SU-DHL-6 (cell line): ENCODE measurements at regions not wholly inside any gene's neighbourhood (a gene's known extent, or its start where the extent isn't known, plus 50 kb on each side); places are given as distances from the start of the nearest gene placed in this dataset.

Source experiments
- CTCF ChIP-seq: fragments of 200-600 bp; sonication (generic); IDR thresholded peaks from one replicate; pipeline ENCODE4 v1.5.1; 2017; ENCODE audit warnings: antibody characterized with exemption, mild to moderate bottlenecking, low read length, moderate library complexity; ENCODE audit not compliant: insufficient read depth, poor library complexity, severe bottlenecking
- EZH2phosphoT487 ChIP-seq: fragments of 200-600 bp; sonication (generic), shearing (Covaris generic); conservative IDR thresholded peaks from 2 replicates; pipeline ENCODE4 v1.6.1; 2018; ENCODE audit warnings: mild to moderate bottlenecking, antibody characterized with exemption, low read length, moderate library complexity, mixed read lengths

DNA sequence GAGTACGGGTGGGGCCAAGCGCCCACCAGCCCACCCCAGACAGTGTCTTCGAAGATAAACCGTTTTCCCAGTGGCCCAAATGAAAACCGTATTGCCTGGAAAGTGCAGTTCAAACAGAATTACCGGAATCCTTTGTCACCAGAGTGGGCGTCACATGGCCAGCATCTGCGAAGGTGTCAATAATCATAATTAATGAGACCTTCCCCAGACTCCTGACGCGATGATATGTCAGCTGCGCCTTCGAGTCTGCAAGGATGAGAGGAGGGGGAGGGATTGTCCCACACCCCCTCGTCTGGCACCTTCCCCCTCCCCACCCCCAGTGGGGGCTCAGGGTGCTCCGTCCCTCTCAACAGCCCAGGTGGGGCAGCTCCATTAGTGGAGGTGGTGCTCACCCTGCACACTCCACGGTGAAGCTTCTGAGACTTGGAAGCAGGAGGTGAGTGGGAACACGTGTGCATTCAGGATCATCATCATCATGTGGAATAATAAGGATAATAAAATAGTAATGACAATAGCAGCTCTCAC lies 215.1 kb downstream of the PTPRU start:
- TF ChIP-seq CTCF (no peak), EZH2phosphoT487 (no peak)
